Fibroblast of lung (primary cell): ENCODE measurements at regions not wholly inside any gene's neighbourhood (a gene's known extent, or its start where the extent isn't known, plus 50 kb on each side); places are given as distances from the start of the nearest gene placed in this dataset.

Experiments
- CTCF ChIP-seq, 2 donors: IDR thresholded peaks in 1 of 2; conservative IDR thresholded peaks in 1 of 2; 1 replicate in 1 of 2; 2 replicates in 1 of 2; pipeline ENCODE4 v1.5.1; 2011 to 2012; ENCODE audit warnings: low read length in 2 of 2, control low read depth in 1 of 2, inconsistent platforms in 1 of 2, low read depth in 1 of 2, mild to moderate bottlenecking in 1 of 2
- EZH2 ChIP-seq: IDR thresholded peaks from 2 replicates; pipeline ENCODE4 v1.5.1; 2012; ENCODE audit warnings: low read length, control low read depth, mild to moderate bottlenecking; ENCODE audit errors: missing control alignments

- TF ChIP-seq CTCF (conservative IDR thresholded peaks at IDR 0.05 in 1 of 2, IDR thresholded peaks at IDR 0.05 in 1 of 2; ENCODE audit: low read depth in 1 of 2, low read length in 2 of 2), result no peak
- TF ChIP-seq EZH2, result no peak
Measured at GRCh38 chr14:84814391-84814790, 715.6 kb upstream of the FLRT2 start.
